DND-41 (cell line): ENCODE measurements at regions not wholly inside any gene's neighbourhood (a gene's known extent, or its start where the extent isn't known, plus 50 kb on each side); places are given as distances from the start of the nearest gene placed in this dataset.

Source experiments
- ATAC-seq: fragments of 200-7000 bp; cut with Tn5 transposase; 3 replicates; pipeline ENCODE4 v1.9.1; 2021; ENCODE audit warnings: low read depth; ENCODE audit not compliant: insufficient read depth
- DNase-seq: peaks from one replicate; pipeline ENCODE4 v3.0.0-alpha.2; 2020
- H2AFZ ChIP-seq: 2 replicates; pipeline ENCODE4 v1.6.0; 2012; ENCODE audit warnings: low read depth, low read length
- H3K27ac ChIP-seq: 2 replicates; pipeline ENCODE4 v1.5.1; 2012; ENCODE audit warnings: low read length, inconsistent platforms
- H3K27me3 ChIP-seq: fragments of 200-600 bp; sonication (generic); 2 replicates; pipeline ENCODE4 v1.6.0; 2012; ENCODE audit warnings: low read length, mild to moderate bottlenecking, inconsistent platforms; ENCODE audit not compliant: insufficient read depth, poor library complexity
- H3K36me3 ChIP-seq: 2 replicates; pipeline ENCODE4 v1.5.1; 2012; ENCODE audit warnings: low read length, inconsistent platforms; ENCODE audit not compliant: insufficient read depth
- H3K4me1 ChIP-seq: 2 replicates; pipeline ENCODE4 v1.5.1; 2012; ENCODE audit warnings: mild to moderate bottlenecking, low read length; ENCODE audit not compliant: insufficient read depth
- H3K4me2 ChIP-seq: 2 replicates; pipeline ENCODE4 v1.6.0; 2012; ENCODE audit warnings: mild to moderate bottlenecking, moderate library complexity, low read length, inconsistent platforms; ENCODE audit not compliant: insufficient read depth
- H3K4me3 ChIP-seq, 2 experiments: fragments of 200-600 bp in 1 of 2; shearing (Covaris generic) in 1 of 2; 2 replicates each; pipeline ENCODE4 v1.5.1; 2012 to 2016; ENCODE audit warnings: inconsistent platforms in 2 of 2, low read length in 2 of 2, mild to moderate bottlenecking in 2 of 2, low read depth in 1 of 2, moderate library complexity in 1 of 2
- H3K79me2 ChIP-seq: 2 replicates; pipeline ENCODE4 v1.6.0; 2012; ENCODE audit warnings: low read length, inconsistent platforms; ENCODE audit not compliant: insufficient read depth
- H3K9ac ChIP-seq: 2 replicates; pipeline ENCODE4 v1.6.0; 2012; ENCODE audit warnings: low read depth, mild to moderate bottlenecking, inconsistent platforms, low read length, moderate library complexity
- H3K9me3 ChIP-seq: 2 replicates; pipeline ENCODE4 v1.5.1; 2012; ENCODE audit warnings: low read length, moderate library complexity, mild to moderate bottlenecking, inconsistent platforms; ENCODE audit not compliant: insufficient read depth, severe bottlenecking
- H4K20me1 ChIP-seq: 2 replicates; pipeline ENCODE4 v1.6.0; 2012; ENCODE audit warnings: low read length; ENCODE audit not compliant: insufficient read depth
- EZH2 ChIP-seq: IDR thresholded peaks from 3 replicates; pipeline ENCODE4 v1.6.1; 2012; ENCODE audit warnings: borderline replicate concordance, low read depth, mild to moderate bottlenecking, moderate library complexity, low read length, inconsistent platforms; ENCODE audit not compliant: severe bottlenecking
- TF ChIP-seq, protein P1 (sequence below): IDR thresholded peaks from 2 replicates; pipeline ENCODE4 v1.5.1; 2012; ENCODE audit warnings: borderline replicate concordance, low read length, moderate library complexity, mild to moderate bottlenecking; ENCODE audit not compliant: poor library complexity, severe bottlenecking; ENCODE audit errors: extremely low read depth

DNA sequence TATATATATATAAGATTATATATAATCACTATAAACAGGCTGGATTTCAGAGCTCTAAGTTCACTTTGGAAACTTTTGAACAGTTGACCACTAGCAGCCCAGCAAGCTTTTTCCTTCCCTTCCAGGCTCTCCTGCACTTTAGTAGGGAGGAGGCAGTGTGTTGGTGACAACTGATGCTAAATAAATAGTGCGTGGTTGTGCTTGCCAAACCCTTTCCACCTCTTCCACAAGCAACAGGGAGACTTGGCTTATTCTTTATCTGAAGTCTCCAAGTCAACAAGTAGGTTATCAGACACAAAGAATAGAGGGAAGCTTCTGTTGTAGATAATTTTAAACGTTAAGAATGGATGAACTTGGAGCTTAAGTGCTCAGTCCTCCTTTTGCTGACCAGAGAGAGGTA is 408.2 kb upstream of the HNRNPA3 start:
- Histone ChIP-seq H2AFZ (no peak overlapping the region), H3K79me2 (no peaks in the 10 kb centered on the region), H3K27ac (no peak overlapping the region), H3K4me2 (no peak overlapping the region), H3K9me3 (no peaks in the 10 kb centered on the region), H3K4me3 (no peak overlapping the region), H3K36me3 (no peaks in the 10 kb centered on the region), H3K27me3 (no peaks in the 10 kb centered on the region), H3K9ac (no peak overlapping the region), H3K4me1 (peaks cover 14% of the 10 kb centered on the region; the same call in 1 of the 2 replicates), H4K20me1 (no peaks in the 10 kb centered on the region)
- ATAC-seq (no peak), DNase-seq (no peak)
- TF ChIP-seq EZH2: no peak
- TF ChIP-seq, protein P1, sequence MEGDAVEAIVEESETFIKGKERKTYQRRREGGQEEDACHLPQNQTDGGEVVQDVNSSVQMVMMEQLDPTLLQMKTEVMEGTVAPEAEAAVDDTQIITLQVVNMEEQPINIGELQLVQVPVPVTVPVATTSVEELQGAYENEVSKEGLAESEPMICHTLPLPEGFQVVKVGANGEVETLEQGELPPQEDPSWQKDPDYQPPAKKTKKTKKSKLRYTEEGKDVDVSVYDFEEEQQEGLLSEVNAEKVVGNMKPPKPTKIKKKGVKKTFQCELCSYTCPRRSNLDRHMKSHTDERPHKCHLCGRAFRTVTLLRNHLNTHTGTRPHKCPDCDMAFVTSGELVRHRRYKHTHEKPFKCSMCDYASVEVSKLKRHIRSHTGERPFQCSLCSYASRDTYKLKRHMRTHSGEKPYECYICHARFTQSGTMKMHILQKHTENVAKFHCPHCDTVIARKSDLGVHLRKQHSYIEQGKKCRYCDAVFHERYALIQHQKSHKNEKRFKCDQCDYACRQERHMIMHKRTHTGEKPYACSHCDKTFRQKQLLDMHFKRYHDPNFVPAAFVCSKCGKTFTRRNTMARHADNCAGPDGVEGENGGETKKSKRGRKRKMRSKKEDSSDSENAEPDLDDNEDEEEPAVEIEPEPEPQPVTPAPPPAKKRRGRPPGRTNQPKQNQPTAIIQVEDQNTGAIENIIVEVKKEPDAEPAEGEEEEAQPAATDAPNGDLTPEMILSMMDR: no peak

GRCh38 chr2:176805345-176805744 is 407.2 kb upstream of the HNRNPA3 start:
- H3K4me2 ChIP-seq: no peak overlapping the region
- no peak overlapping the region for H3K27ac ChIP-seq
- H3K79me2 ChIP-seq: no peaks in the 10 kb centered on the region
- H3K9me3 ChIP-seq: no peaks in the 10 kb centered on the region
- no peak for TF ChIP-seq EZH2
- TF ChIP-seq, protein P1: no peak
- H4K20me1 ChIP-seq: no peaks in the 10 kb centered on the region
- no peaks in the 10 kb centered on the region for H3K27me3 ChIP-seq
- no peak overlapping the region for H3K9ac ChIP-seq
- DNase-seq (no peak), ATAC-seq (no peak)
- H2AFZ ChIP-seq: no peak overlapping the region
- no peak overlapping the region for H3K4me3 ChIP-seq
- H3K36me3 ChIP-seq: no peaks in the 10 kb centered on the region
- H3K4me1 ChIP-seq: peaks cover 14% of the 10 kb centered on the region; the same call in 1 of the 2 replicates

DNA sequence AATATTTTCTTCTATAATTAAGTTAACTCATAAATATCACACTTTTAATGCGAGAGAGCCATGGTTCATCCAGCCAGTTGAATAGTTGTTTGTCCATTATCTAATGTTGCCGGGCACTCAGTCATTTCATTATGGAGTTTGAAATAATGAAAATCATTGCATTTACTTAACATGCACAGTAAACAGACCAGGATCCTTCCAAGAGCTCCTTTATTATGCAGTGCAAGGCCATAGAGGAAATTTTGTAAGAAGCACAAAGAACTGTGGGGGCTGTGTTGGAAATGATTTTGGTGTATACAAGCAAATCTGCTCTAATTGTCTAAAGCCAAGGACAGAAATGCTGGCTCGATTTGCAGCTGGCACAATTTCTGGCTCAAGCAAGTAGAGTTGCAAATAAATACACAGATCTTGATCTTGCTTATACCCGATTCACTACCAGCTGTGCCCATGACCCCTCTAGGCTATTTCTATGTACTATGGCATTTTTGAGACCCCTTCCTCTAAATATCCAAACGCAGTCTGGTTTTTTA is 400.3 kb upstream of the HNRNPA3 start:
- Histone ChIP-seq H3K9ac (no peak overlapping the region), H3K4me2 (no peak overlapping the region), H3K36me3 (no peaks in the 10 kb centered on the region), H3K79me2 (no peaks in the 10 kb centered on the region), H4K20me1 (no peaks in the 10 kb centered on the region), H3K27ac (no peak overlapping the region), H3K9me3 (no peaks in the 10 kb centered on the region), H3K27me3 (no peaks in the 10 kb centered on the region), H3K4me3 (no peak overlapping the region), H3K4me1 (peaks cover 4% of the 10 kb centered on the region; the same call in 1 of the 2 replicates), H2AFZ (no peak overlapping the region)
- no peak for ATAC-seq
- TF ChIP-seq, protein P1: no peak
- TF ChIP-seq EZH2: no peak
- no peak for DNase-seq

- no peak overlapping the region for H2AFZ ChIP-seq
These were observed 399.4 kb upstream of the HNRNPA3 start for GRCh38 chr2:176813156-176813555.

More at GRCh38 chr2:176813156-176813555, 399.4 kb upstream of the HNRNPA3 start:
- no peaks in the 10 kb centered on the region for H3K79me2 ChIP-seq
- no peak for ATAC-seq
- H3K27ac ChIP-seq: no peak overlapping the region
- no peak for DNase-seq
- no peak overlapping the region for H3K9ac ChIP-seq
- no peaks in the 10 kb centered on the region for H3K36me3 ChIP-seq
- H3K27me3 ChIP-seq: no peaks in the 10 kb centered on the region
- no peak overlapping the region for H3K4me3 ChIP-seq
- H4K20me1 ChIP-seq: no peaks in the 10 kb centered on the region
- no peaks in the 10 kb centered on the region for H3K9me3 ChIP-seq
- H3K4me2 ChIP-seq: no peak overlapping the region
- TF ChIP-seq, protein P1: no peak
- no peak for TF ChIP-seq EZH2
- peaks cover 4% of the 10 kb centered on the region; the same call in 1 of the 2 replicates for H3K4me1 ChIP-seq
